ES-I3 (cell line): ENCODE measurements at regions not wholly inside any gene's neighbourhood (a gene's known extent, or its start where the extent isn't known, plus 50 kb on each side); places are given as distances from the start of the nearest gene placed in this dataset.

Experiments used
- H3K36me3 ChIP-seq: 2 replicates; pipeline ENCODE4 v1.6.1; 2013; ENCODE audit warnings: mild to moderate bottlenecking, low read length, control low read depth, moderate library complexity; ENCODE audit not compliant: insufficient read depth
- H3K4me1 ChIP-seq: 2 replicates; pipeline ENCODE4 v1.6.1; 2013; ENCODE audit warnings: mild to moderate bottlenecking, control low read depth, low read length; ENCODE audit not compliant: insufficient read depth
- H3K9ac ChIP-seq: 2 replicates; pipeline ENCODE4 v1.6.1; 2013; ENCODE audit warnings: low read depth, mild to moderate bottlenecking, low read length, moderate library complexity
- H3K9me3 ChIP-seq: 2 replicates; pipeline ENCODE4 v1.6.1; 2013; ENCODE audit warnings: mild to moderate bottlenecking, low read length, moderate library complexity; ENCODE audit not compliant: control insufficient read depth, insufficient read depth

- Histone ChIP-seq H3K9ac (no peak overlapping the region), H3K4me1 (no peaks in the 10 kb centered on the region; the same call in none of the 2 replicates)
Measured at GRCh38 chr11:123268156-123268555, 73.1 kb upstream of the CLMP start.

GRCh38 chr11:123265951-123266350, 70.9 kb upstream of the CLMP start:
- peaks cover 4% of the 10 kb centered on the region for H3K4me1 ChIP-seq
- no peak overlapping the region for H3K9ac ChIP-seq

More at GRCh38 chr11:123268156-123268555, 73.1 kb upstream of the CLMP start:
- Histone ChIP-seq H3K36me3 (no peaks in the 10 kb centered on the region), H3K9me3 (no peaks in the 10 kb centered on the region)

DNA sequence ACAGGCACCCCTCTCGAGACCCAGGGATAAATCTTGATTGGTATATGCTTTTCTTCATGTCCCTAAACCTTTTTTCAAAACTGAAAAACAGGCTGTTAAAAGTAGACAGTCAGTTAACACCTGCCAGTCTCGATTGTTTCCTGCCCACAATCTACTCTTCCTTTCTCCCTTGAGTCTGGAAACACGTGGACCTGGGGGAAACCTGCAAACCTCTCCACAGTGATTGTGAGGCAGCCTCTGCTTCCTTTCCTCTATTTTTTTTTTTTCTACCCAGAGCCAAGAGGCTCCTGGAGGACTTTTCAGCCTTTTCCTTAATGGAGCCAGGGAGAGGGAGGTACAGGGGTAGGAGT, 69.4 kb upstream of the CLMP start:
- no peak overlapping the region for H3K9ac ChIP-seq
- no peaks in the 10 kb centered on the region for H3K36me3 ChIP-seq
- peaks cover 2% of the 10 kb centered on the region; the same call in 1 of the 2 replicates for H3K9me3 ChIP-seq
- peaks cover 6% of the 10 kb centered on the region for H3K4me1 ChIP-seq

More at GRCh38 chr11:123265951-123266350, 70.9 kb upstream of the CLMP start:
- no peaks in the 10 kb centered on the region for H3K36me3 ChIP-seq
- H3K9me3 ChIP-seq, result no peaks in the 10 kb centered on the region

- peaks cover 6% of the 10 kb centered on the region for H3K4me1 ChIP-seq
- H3K9me3 ChIP-seq, result peaks cover 9% of the 10 kb centered on the region; the same call in 1 of the 2 replicates
- peak overlapping the region; percentile 47; the same call in 1 of the 2 replicates for H3K9ac ChIP-seq
- H3K36me3 ChIP-seq, result no peaks in the 10 kb centered on the region
Measured at GRCh38 chr11:123261345-123262106, 66.5 kb upstream of the CLMP start.

GRCh38 chr11:123260511-123261211, 65.6 kb upstream of the CLMP start:
- Histone ChIP-seq H3K9me3 (peaks cover 9% of the 10 kb centered on the region; the same call in 1 of the 2 replicates), H3K4me1 (peaks cover 6% of the 10 kb centered on the region), H3K9ac (peak overlapping the region; percentile 47; the same call in 1 of the 2 replicates), H3K36me3 (no peaks in the 10 kb centered on the region)

DNA sequence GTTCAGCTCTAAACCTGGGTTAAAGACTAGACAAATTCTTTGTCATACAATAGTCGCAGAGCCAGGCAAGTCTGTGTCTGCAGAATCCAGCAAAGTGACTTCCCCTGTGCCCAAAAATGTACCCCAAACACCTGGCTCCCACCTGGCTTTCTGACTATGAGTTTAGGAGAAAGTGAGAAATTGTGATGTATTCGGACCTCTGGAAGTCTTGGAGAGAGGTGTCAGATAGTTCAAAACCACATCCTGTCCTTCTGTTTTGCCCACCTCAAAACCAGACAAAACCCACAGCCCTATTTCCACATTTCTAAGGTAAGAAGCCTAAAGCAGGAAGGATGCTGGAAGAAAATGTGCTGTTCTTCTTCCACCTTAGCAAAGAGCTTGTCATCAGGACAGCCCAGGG, 63.8 kb upstream of the CLMP start:
- Histone ChIP-seq H3K9me3 (peaks cover 9% of the 10 kb centered on the region; the same call in 1 of the 2 replicates), H3K36me3 (no peaks in the 10 kb centered on the region), H3K4me1 (peaks cover 6% of the 10 kb centered on the region), H3K9ac (no peak overlapping the region)

DNA sequence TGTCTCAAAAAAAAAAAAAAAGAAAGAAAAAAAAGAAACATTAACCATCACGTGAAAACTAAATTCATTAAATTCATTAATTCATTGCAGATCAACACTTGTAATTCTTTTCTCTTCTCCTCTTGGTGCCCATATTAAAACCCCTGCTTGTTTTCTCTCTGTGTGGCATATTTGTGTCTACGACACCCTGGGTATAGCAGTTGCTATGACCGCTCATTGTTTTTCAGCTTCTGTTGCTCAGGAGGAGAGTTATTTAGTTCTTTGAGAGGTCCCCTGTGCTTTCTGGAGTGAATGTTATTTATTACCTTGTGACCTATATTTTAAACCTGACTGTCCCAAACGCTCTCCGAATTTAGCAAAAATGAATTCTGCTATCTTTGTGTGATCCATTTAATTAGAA, 62.3 kb upstream of the CLMP start:
- H3K4me1 ChIP-seq, result peaks cover 6% of the 10 kb centered on the region
- no peak overlapping the region for H3K9ac ChIP-seq
- H3K9me3 ChIP-seq, result peaks cover 9% of the 10 kb centered on the region; the same call in 1 of the 2 replicates
- no peaks in the 10 kb centered on the region for H3K36me3 ChIP-seq

DNA sequence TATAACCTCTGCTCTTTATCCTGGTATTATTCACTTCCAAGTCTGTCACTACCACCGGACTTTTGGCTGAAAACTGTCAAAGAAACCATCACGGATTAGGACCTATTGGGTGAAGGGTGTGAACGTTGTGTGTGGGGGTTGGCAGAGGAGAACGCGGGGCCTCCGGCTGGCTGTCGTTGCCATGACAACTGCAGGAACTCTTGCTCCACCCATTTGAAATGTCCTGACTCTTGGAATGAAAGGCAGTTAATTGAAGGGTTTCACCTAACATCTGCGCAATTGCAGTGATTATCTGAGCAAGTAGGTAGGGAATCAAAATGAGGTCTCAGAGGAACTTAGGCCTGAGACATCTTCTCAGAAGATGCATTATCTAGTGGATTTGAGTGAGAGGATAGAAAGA, 60.9 kb upstream of the CLMP start:
- H3K36me3 ChIP-seq, result no peaks in the 10 kb centered on the region; the same call in 1 of the 2 replicates
- H3K9ac ChIP-seq, result no peak overlapping the region
- H3K9me3 ChIP-seq, result peaks cover 9% of the 10 kb centered on the region
- peaks cover 1% of the 10 kb centered on the region; the same call in 1 of the 2 replicates for H3K4me1 ChIP-seq

- no peak overlapping the region for H3K9ac ChIP-seq
- H3K36me3 ChIP-seq, result no peaks in the 10 kb centered on the region; the same call in 1 of the 2 replicates
- H3K9me3 ChIP-seq, result peaks cover 7% of the 10 kb centered on the region
- no peaks in the 10 kb centered on the region for H3K4me1 ChIP-seq
Measured at GRCh38 chr11:123254357-123254756, 59.3 kb upstream of the CLMP start.

GRCh38 chr11:123253911-123254310, 58.9 kb upstream of the CLMP start:
- Histone ChIP-seq H3K4me1 (no peaks in the 10 kb centered on the region), H3K9me3 (peaks cover 7% of the 10 kb centered on the region), H3K9ac (no peak overlapping the region)

DNA sequence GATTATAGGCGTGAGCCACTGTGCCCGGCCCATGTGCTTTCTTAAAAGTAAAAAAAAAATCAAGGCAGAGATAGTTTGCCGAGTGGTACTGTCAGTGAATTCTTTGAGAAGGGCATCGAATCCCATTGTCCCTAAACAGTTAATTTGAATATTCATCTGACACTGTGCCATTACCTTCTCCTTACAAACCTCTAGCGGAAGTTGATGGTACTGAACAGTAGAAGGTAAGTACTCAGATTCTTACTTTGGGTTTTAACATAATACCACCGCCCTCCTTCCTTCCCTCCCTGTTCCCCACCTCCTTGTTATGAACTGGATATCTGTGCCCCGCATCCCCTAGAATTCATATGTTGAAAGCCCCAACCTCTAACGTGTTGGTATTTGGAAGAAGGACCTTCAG, 58.2 kb upstream of the CLMP start:
- H3K9me3 ChIP-seq, result peaks cover under 1% of the 10 kb centered on the region
- no peaks in the 10 kb centered on the region for H3K4me1 ChIP-seq
- no peaks in the 10 kb centered on the region; the same call in 1 of the 2 replicates for H3K36me3 ChIP-seq
- H3K9ac ChIP-seq, result no peak overlapping the region

More at GRCh38 chr11:123253911-123254310, 58.9 kb upstream of the CLMP start:
- H3K36me3 ChIP-seq, result no peaks in the 10 kb centered on the region; the same call in 1 of the 2 replicates

DNA sequence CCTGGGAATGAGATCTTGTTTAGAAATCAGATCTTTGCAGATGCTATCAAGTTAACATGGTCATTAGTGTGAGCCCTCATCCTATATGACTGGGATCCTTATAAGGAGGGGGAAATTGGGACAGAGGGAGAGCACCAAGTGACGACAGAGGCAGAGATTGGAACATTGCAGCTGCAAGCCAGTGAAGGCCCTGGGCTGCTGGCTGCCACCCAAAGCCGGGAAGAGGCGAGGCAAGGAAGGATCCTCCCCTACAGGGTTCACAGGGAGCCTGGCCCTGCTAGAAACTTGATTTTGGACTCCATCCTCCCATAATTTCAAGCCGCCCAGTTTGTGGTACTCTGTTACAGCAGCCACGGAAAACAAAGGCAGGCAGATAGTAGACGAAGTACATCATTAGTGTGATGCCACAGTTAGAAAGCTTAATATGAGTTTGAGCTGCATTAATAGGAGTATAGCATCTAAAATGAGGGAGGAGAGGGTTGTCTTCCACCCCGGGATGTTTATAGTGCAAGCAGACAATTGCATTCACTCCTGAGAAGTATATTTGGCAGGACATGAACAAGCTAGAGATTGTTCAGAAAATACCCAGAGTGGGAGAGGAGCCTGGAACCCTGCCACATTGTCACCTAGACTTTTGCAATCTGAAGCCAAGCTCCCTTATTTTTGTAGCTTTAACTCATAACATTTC, 56.8 kb upstream of the CLMP start:
- Histone ChIP-seq H3K9ac (no peak overlapping the region), H3K36me3 (no peaks in the 10 kb centered on the region; the same call in 1 of the 2 replicates), H3K4me1 (no peaks in the 10 kb centered on the region), H3K9me3 (no peaks in the 10 kb centered on the region; the same call in 1 of the 2 replicates)

DNA sequence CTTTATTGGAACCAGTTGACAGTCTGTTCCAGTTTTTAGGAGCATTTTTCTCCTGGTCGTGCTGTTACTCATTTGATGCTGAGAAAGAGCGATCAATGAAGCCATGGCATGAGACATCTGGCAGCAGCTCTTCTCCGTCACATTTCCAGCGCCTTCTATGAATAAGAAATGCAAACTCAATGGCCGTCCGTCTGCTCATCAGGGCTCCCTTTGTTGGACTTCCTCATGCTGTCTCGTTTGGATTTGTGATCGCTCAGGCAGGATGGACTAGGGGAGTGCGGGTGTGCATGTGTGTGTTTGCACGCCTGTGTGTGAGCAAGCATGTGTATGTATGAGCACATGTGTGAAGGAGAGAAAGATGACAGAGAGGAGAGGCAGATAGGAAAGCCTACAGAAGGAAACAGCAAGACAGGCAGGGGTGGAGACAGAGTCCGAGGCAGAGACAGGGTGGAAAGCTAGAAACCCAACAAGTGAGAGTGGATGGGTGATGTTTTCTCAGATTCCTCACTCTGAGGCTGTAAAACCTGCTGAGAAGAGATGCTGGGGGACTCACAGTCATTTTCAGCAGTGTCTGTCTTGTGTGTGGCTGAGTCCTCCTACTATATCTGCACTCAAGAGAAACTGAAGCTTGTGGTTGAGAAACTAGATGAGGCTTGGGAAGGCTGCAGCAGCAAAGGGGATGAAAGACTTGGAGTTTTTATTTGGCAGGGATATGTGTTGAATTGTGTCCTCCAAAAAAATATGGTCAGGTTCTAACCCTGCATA, 56.0 kb upstream of the CLMP start:
- no peaks in the 10 kb centered on the region; the same call in 1 of the 2 replicates for H3K9me3 ChIP-seq
- H3K4me1 ChIP-seq, result no peaks in the 10 kb centered on the region
- no peaks in the 10 kb centered on the region; the same call in 1 of the 2 replicates for H3K36me3 ChIP-seq
- no peak overlapping the region for H3K9ac ChIP-seq
